ENCODE measurements at regions not wholly inside any gene's neighbourhood (a gene's known extent, or its start where the extent isn't known, plus 50 kb on each side); places are given as distances from the start of the nearest gene placed in this dataset.

DNA sequence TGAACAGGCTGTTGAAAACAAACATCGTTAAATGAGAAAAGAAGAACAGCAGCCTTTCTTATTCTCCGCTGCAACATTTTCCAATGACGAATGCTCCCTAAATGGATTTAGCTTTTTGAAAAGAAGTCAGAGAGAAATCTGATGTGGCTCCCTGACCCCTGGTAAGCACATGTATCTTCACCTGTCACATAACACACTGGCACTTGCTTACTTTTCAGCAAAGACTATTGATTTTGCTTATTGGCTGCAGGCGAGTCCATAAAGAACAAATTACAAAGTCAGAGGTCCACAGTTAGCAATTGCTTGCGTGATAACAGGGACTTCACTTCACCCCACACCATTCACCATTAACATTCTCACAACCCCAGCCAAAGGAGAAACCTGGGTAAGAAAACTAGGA is 362.8 kb downstream of the GPATCH2 start:
- no peaks in the 10 kb centered on the region for H3K4me1 Mint-ChIP-seq
- ATAC-seq (no peak), DNase-seq (ENCODE audit: low spot score in 2 of 2) (no peak)
- peaks cover 9% of the 10 kb centered on the region for H3K9me3 Mint-ChIP-seq
- no peak overlapping the region for H3K4me3 Mint-ChIP-seq
- H3K36me3 Mint-ChIP-seq = no peaks in the 10 kb centered on the region
- H3K27ac Mint-ChIP-seq = no peak overlapping the region

DNA sequence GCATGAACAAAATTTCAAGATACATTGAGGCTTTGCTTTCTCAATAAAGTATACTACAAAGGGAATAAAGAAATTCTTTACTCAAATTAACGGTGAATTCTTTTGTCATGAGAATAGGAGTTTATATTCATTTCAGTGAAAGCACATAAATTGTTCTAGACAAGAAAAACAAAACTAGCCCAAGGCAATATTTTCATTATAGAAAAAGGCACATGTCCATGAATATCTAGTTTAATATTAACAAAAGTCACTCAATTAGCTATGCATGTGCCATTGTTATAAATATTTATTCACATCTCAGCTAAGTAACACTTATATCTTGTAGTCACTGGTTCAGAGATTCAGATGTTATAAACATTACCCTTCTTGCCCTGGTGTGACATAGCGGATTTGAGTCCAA is 369.3 kb downstream of the GPATCH2 start:
- Mint-ChIP-seq H3K4me1 (no peaks in the 10 kb centered on the region), H3K9me3 (no peaks in the 10 kb centered on the region)

DNA sequence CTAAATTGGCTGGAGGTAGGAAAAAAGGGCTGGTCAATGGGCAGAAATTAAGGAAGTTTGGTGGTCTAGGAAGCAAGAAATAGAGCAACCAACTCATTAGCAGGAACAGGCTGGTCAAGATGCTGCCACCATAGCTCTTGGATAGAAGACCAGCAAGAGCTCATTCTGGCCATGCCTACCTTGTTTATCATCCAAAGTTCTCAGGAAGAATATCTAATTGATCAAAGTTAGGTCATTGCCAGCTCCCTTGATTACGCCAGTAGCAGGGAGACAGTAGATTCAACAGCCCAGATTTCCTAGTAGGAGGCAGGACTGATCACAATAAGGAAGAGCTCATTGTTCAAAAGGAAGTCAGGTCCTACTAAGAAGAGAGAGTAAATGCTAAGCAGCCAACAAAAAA is 370.2 kb downstream of the GPATCH2 start:
- no peak for ATAC-seq

More for the DNA sequence above, 369.3 kb downstream of the GPATCH2 start:
- Mint-ChIP-seq H3K4me3 (no peak overlapping the region), H3K27ac (no peak overlapping the region), H3K36me3 (no peaks in the 10 kb centered on the region)
- ATAC-seq (no peak), DNase-seq (ENCODE audit: low spot score in 2 of 2) (no peak)

DNA sequence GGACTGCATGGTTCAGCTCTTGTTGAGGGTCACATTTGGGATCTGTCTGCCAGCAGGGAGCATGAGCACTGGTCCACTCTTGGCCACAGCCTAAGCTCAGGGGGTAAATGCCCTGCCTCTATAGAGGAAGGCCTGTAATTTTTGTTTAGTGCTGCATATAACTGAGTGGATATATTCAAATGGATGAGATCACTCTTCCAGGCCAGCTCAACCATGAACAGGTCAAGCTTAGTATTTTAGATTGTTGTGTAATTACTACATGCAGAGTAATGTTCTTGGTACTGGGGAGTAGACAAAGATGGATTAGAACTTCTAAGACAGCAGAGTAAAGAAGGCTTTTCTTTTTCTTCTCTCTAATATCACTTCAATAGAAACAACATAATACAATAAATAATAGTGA is 376.9 kb downstream of the GPATCH2 start:
- peaks cover 10% of the 10 kb centered on the region for H3K9me3 Mint-ChIP-seq
- no peak overlapping the region for H3K4me3 Mint-ChIP-seq
- no peak for ATAC-seq
- no peak overlapping the region for H3K27ac Mint-ChIP-seq
- no peaks in the 10 kb centered on the region for H3K36me3 Mint-ChIP-seq
- H3K4me1 Mint-ChIP-seq = no peaks in the 10 kb centered on the region
- no peak for DNase-seq (ENCODE audit: low spot score in 2 of 2)

More for the DNA sequence above, 370.2 kb downstream of the GPATCH2 start:
- Mint-ChIP-seq H3K4me1 (no peaks in the 10 kb centered on the region), H3K4me3 (no peak overlapping the region), H3K36me3 (no peaks in the 10 kb centered on the region), H3K27ac (no peak overlapping the region), H3K9me3 (no peaks in the 10 kb centered on the region)
- DNase-seq (ENCODE audit: low spot score in 2 of 2) = no peak

DNA sequence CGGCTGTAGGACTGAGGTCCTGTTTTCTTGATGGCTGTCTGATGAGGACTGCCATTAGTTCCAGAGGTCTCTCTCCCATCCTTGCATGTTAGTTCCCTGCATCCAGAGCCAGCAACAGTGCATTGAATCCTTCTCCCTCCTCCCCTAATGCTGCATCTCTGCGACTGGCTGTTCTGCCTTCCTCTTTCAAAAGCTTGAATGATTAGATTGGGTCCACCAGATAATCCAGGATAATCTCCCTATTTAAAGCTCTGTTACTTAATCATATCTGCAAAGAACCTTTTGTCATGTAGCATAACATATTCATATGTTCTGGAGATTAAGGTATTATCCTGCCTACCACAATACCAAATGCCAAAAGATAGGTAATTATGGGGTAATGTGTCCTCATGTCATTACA is 377.5 kb downstream of the GPATCH2 start:
- no peaks in the 10 kb centered on the region for H3K36me3 Mint-ChIP-seq
- no peak for DNase-seq (ENCODE audit: low spot score in 2 of 2)
- H3K9me3 Mint-ChIP-seq = peaks cover 10% of the 10 kb centered on the region
- ATAC-seq = no peak
- no peaks in the 10 kb centered on the region for H3K4me1 Mint-ChIP-seq
- no peak overlapping the region for H3K4me3 Mint-ChIP-seq
- no peak overlapping the region for H3K27ac Mint-ChIP-seq

DNA sequence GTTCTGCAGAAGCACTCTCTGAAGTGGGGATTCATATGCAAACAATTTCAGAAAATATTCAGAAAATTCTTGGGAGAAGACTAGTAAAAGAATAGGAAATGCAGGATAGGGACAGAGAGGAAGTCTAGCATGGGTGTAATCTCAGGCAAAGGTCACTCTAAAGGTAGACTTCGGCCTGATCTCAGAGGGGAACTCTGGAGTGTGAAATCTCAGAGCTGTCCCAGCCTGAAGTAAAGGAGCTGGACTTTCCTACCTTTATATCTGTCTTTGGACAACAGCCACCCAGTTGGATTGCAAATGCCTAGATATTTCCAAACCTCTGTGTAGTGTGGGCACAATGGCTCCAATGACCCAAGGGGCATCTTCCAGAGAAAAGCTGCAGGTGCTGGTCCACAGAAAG is 379.8 kb downstream of the GPATCH2 start:
- Mint-ChIP-seq H3K27ac (no peak overlapping the region), H3K9me3 (peaks cover 10% of the 10 kb centered on the region), H3K36me3 (no peaks in the 10 kb centered on the region), H3K4me3 (no peak overlapping the region), H3K4me1 (no peaks in the 10 kb centered on the region)
- DNase-seq (ENCODE audit: low spot score in 2 of 2) = no peak
- ATAC-seq = no peak

DNA sequence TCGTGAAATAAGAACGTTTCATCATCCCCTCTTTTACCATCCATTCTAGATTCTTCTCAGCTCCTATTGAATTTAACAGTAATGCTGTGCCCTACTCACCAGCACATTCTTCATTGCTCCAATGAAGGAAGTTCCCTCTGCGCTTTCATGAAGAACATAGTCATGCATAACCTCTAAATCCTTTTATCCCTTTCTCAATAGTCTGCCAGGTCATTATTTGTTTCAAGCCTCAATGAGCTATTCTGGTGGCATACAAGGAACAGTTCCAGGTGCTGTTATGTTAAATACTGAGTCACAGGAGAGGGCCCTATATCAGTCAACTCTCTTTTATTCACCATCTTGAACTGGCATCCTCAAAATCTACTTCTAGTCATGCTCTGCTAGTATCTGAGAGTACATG is 381.0 kb downstream of the GPATCH2 start:
- H3K4me3 Mint-ChIP-seq = no peak overlapping the region

DNA sequence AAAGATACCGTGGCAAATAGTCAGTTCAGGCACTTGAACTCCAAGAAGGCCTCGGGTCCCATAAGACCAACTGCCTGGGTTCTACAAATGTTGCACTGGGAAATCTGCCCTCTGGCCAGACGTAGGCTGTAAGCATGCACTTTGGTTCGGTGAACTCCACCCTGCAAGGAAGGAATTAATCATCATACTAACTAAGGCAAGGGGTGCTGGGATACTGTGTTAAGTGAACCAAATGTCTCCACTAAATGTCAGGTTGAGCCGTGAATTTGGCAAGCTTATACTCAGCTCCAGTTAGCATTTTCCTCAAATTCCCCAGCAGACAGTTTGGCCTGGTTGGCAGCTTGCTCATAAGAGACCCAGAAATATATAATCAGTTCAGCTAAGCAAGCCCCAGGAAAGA is 385.9 kb downstream of the GPATCH2 start:
- no peak for ATAC-seq
- Mint-ChIP-seq H3K9me3 (no peaks in the 10 kb centered on the region), H3K27ac (no peak overlapping the region), H3K4me1 (no peaks in the 10 kb centered on the region), H3K4me3 (no peak overlapping the region), H3K36me3 (no peaks in the 10 kb centered on the region)
- DNase-seq (ENCODE audit: low spot score in 2 of 2) = no peak

More for the DNA sequence above, 381.0 kb downstream of the GPATCH2 start:
- H3K36me3 Mint-ChIP-seq = no peaks in the 10 kb centered on the region
- H3K4me1 Mint-ChIP-seq = no peaks in the 10 kb centered on the region
- no peak overlapping the region for H3K27ac Mint-ChIP-seq
- no peak for ATAC-seq
- no peak for DNase-seq (ENCODE audit: low spot score in 2 of 2)
- H3K9me3 Mint-ChIP-seq = peaks cover 10% of the 10 kb centered on the region

DNA sequence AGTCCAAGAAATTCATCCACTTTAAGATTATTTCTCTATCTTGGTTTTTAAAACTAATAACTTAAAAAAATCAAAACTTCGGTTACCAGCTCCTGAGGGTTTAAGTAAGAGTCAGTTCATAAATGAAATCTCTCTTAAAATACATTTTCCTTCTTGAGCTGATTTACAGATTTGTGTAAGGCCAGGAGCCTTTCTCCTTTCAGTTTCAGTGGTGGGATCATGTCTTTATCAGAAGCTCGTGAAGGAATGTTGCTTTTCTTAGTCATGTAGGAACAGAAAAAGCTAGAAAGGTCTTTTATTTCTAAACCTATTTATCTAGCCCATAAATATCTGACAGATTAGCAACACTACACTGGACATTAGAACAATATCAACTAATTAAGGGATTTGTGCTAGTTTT is 390.2 kb downstream of the GPATCH2 start:
- H3K36me3 Mint-ChIP-seq = no peaks in the 10 kb centered on the region
- H3K4me1 Mint-ChIP-seq = no peaks in the 10 kb centered on the region
- ATAC-seq (no peak), DNase-seq (ENCODE audit: low spot score in 2 of 2) (no peak)
- H3K4me3 Mint-ChIP-seq = no peak overlapping the region
- peaks cover 7% of the 10 kb centered on the region for H3K9me3 Mint-ChIP-seq
- H3K27ac Mint-ChIP-seq = no peak overlapping the region

DNA sequence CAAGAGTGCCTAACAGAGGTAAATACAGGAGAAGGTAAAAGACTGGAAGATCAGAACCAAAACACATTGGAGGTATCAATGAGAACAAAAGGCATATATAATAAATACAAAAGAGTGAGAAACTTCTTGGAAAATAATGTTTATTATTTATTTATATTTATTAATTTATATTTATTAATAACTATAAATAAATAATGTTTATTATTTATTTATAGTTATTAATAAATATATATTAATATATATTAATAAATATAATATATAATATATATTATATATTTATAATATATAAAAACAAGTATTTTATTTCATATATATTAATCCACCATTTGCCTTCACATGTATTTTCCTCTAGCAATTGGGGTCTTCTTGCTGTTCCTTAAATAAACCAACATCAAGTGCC is 391.9 kb downstream of the GPATCH2 start:
- Mint-ChIP-seq H3K9me3 (peaks cover 7% of the 10 kb centered on the region), H3K27ac (no peak overlapping the region), H3K36me3 (no peaks in the 10 kb centered on the region), H3K4me3 (no peak overlapping the region), H3K4me1 (no peaks in the 10 kb centered on the region)
- ATAC-seq (no peak), DNase-seq (ENCODE audit: low spot score in 2 of 2) (no peak)

DNA sequence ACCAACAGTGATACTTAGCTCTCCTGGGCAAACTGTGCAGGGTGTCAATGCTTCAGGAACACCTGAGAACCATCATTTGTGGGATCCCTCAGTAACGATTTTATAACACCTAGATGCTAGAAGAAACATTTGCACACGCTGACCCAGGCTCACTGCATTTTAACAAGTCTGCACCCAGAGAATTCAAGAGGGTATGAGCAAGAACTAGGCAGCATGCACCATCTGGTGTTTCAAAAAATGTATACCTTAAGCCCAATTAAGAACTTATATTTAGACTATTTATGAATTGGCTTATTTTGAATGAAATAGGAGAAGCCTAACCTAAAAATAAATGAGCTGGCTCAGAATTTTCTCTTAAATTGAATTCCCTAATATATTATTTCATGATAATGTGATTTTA is 400.5 kb downstream of the GPATCH2 start:
- no peaks in the 10 kb centered on the region for H3K36me3 Mint-ChIP-seq
- no peak overlapping the region for H3K27ac Mint-ChIP-seq
- DNase-seq (ENCODE audit: low spot score in 2 of 2) (no peak), ATAC-seq (no peak)
- no peak overlapping the region for H3K4me3 Mint-ChIP-seq
- peaks cover 5% of the 10 kb centered on the region for H3K9me3 Mint-ChIP-seq
- H3K4me1 Mint-ChIP-seq = no peaks in the 10 kb centered on the region

DNA sequence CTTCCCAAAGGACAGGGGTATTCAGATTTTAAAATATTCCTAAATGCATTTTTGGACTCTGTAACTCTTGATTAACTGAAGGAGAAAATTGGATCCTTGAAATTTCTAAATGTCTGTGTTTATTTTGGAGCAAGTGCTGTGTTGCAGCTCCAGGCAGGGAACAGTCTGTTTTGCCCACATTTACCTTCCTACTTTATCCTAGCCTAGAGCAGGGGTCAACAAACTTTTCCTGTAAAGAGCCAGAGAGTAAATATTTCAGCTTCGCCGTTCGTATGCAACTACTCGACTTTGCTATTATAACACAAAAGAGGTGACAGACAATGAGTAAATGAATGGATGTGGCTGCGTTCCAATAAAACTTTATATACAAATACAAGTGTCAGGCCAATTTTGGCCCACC is 402.2 kb downstream of the GPATCH2 start:
- Mint-ChIP-seq H3K36me3 (no peaks in the 10 kb centered on the region), H3K4me3 (no peak overlapping the region), H3K4me1 (no peaks in the 10 kb centered on the region), H3K9me3 (peaks cover 5% of the 10 kb centered on the region), H3K27ac (no peak overlapping the region)
- DNase-seq (ENCODE audit: low spot score in 2 of 2) = no peak
- no peak for ATAC-seq

DNA sequence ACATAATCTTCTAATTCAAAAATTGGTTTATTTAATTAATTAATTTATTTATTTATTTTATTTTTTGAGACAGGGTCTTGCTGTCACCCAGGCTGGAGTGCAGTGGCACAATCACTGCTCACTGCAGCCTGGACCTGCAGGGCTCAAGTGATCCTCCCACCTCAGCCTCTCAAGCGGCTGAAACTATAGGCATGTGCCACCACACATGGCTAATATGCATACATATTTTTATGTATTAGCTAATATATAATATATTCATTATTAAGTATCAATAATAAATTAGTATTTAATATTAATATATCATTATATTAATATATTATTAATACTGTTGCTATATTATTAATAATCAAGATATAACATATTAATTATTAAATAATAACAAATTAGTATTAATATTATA is 406.7 kb downstream of the GPATCH2 start:
- no peaks in the 10 kb centered on the region for H3K4me1 Mint-ChIP-seq
- no peak for DNase-seq (ENCODE audit: low spot score in 2 of 2)
- H3K36me3 Mint-ChIP-seq = no peaks in the 10 kb centered on the region
- H3K9me3 Mint-ChIP-seq = peaks cover 13% of the 10 kb centered on the region
- no peak overlapping the region for H3K4me3 Mint-ChIP-seq
- H3K27ac Mint-ChIP-seq = no peak overlapping the region
- ATAC-seq = no peak

DNA sequence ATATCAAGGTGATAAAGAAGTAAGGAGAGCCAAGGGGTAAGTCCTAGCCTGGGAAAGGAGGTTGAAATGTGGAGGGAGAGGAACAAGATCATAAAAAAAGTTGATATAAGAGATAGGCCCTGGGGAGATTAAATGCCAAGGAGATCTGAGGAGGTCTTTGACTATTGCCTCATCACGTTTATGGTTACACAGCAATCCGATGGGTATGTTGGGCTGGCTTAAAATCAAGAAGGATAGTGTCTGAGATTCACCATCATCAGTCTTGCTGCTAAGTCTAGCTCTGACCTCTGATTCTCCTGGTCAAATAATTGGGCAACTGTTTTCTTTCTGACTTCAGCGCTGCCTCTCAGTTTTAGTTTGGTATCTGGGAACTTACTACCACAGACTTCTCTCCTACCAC is 416.3 kb downstream of the GPATCH2 start:
- ATAC-seq (no peak), DNase-seq (ENCODE audit: low spot score in 2 of 2) (no peak)
- Mint-ChIP-seq H3K27ac (no peak overlapping the region), H3K4me3 (no peak overlapping the region), H3K9me3 (peaks cover 18% of the 10 kb centered on the region), H3K4me1 (no peaks in the 10 kb centered on the region), H3K36me3 (no peaks in the 10 kb centered on the region)

DNA sequence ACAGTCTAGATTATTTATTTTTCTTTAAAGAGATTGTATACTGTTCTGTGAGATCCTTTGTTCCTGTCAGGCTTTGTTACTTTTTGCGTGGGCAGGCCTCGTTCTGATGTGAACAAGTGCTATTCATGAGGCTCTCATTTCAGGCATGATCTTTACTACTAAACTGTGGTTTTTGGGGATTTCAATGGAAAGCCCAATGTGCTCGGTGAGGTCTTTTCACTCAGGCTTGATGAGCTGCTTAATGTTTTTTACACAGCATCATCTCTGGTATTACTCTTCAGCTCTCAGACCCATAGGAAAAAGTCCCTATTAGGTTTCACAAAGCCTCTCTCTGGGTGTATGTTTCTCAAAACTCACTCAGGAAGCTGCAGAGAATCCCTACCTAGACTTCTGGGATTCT is 419.4 kb downstream of the GPATCH2 start:
- DNase-seq (ENCODE audit: low spot score in 2 of 2) (no peak), ATAC-seq (no peak)
- no peaks in the 10 kb centered on the region for H3K36me3 Mint-ChIP-seq
- H3K27ac Mint-ChIP-seq = no peak overlapping the region
- H3K4me1 Mint-ChIP-seq = no peaks in the 10 kb centered on the region
- no peak overlapping the region for H3K4me3 Mint-ChIP-seq
- peaks cover 14% of the 10 kb centered on the region for H3K9me3 Mint-ChIP-seq

DNA sequence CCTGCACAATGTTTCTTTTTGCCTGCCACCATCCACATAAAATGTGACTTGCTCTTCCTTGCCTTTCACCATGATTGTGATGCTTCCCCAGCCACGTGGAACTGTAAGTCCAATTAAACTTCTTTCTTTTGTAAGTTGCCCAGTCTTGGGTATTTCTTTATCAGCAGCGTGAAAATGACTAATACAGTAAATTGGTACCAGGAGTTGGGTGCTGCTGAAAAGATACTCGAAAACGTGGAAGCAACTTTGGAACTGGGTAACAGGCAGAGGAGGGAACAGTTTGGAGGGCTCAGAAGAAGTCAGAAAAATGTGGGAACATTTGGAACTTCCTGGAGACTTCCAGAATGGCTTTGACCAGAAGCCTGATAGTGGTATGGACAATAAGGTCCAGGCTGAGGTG is 425.3 kb downstream of the GPATCH2 start:
- ATAC-seq = no peak
- Mint-ChIP-seq H3K4me1 (no peaks in the 10 kb centered on the region), H3K27ac (no peak overlapping the region), H3K4me3 (no peak overlapping the region), H3K36me3 (no peaks in the 10 kb centered on the region), H3K9me3 (peaks cover 18% of the 10 kb centered on the region)
- DNase-seq (ENCODE audit: low spot score in 2 of 2) = no peak

DNA sequence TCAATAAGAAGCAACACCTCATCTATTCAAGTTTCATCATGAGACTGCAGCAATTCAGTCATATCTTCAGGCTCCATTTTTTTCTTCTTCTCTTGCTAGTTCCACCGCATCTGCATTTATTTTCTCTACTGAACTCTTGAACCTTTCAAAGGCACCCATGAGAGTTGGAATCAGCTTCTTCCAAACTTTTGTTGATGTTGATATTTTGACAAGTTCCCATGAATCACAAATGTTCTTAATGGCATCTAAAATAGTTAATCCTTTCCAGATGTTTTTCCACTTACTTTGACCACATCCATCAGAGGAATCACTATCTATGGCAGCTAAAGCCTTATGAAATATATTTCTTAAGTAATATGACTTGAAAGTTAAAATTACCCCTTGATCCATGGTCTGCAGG is 434.3 kb downstream of the GPATCH2 start:
- Mint-ChIP-seq H3K4me3 (no peak overlapping the region), H3K27ac (no peak overlapping the region), H3K9me3 (peaks cover 8% of the 10 kb centered on the region), H3K36me3 (no peaks in the 10 kb centered on the region), H3K4me1 (no peaks in the 10 kb centered on the region)
- no peak for ATAC-seq
- no peak for DNase-seq (ENCODE audit: low spot score in 2 of 2)
